A673 (cell line): ENCODE measurements at regions not wholly inside any gene's neighbourhood (a gene's known extent, or its start where the extent isn't known, plus 50 kb on each side); places are given as distances from the start of the nearest gene placed in this dataset.

Experiments
- EZH2 ChIP-seq: fragments of 200-600 bp; sonication (generic); IDR thresholded peaks from 2 replicates; pipeline ENCODE4 v1.6.1; 2017; ENCODE audit warnings: borderline replicate concordance, low read depth, mild to moderate bottlenecking, mixed read lengths, antibody characterized with exemption, low read length; ENCODE audit not compliant: poor library complexity, severe bottlenecking
- TF ChIP-seq, protein P1 (sequence below): fragments of 300-800, 200-600 bp; sonication (generic); conservative IDR thresholded peaks from 2 replicates; pipeline ENCODE4 v1.5.1; 2017; ENCODE audit warnings: low read depth, mild to moderate bottlenecking, antibody characterized with exemption, low read length, moderate library complexity, mixed read lengths

GRCh38 chr2:228352048-228352447 lies 170.6 kb upstream of the SPHKAP start:
- TF ChIP-seq, protein P1, sequence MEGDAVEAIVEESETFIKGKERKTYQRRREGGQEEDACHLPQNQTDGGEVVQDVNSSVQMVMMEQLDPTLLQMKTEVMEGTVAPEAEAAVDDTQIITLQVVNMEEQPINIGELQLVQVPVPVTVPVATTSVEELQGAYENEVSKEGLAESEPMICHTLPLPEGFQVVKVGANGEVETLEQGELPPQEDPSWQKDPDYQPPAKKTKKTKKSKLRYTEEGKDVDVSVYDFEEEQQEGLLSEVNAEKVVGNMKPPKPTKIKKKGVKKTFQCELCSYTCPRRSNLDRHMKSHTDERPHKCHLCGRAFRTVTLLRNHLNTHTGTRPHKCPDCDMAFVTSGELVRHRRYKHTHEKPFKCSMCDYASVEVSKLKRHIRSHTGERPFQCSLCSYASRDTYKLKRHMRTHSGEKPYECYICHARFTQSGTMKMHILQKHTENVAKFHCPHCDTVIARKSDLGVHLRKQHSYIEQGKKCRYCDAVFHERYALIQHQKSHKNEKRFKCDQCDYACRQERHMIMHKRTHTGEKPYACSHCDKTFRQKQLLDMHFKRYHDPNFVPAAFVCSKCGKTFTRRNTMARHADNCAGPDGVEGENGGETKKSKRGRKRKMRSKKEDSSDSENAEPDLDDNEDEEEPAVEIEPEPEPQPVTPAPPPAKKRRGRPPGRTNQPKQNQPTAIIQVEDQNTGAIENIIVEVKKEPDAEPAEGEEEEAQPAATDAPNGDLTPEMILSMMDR: no peak
- TF ChIP-seq EZH2: no peak
